Renal cortical epithelial cell (primary cell): ENCODE measurements at regions not wholly inside any gene's neighbourhood (a gene's known extent, or its start where the extent isn't known, plus 50 kb on each side); places are given as distances from the start of the nearest gene placed in this dataset.

Source experiments
- DNase-seq: peaks from one replicate; pipeline ENCODE4 v3.0.0-alpha.2; 2011; ENCODE audit warnings: low read depth

GRCh38 chr11:116301141-116301540 lies 471.6 kb downstream of the BUD13 start:
- no peak for DNase-seq

GRCh38 chr11:116300232-116300631 lies 472.6 kb downstream of the BUD13 start:
- no peak for DNase-seq

GRCh38 chr11:116294630-116295029 lies 478.2 kb downstream of the BUD13 start:
- peak; percentile 49 for DNase-seq

- no peak for DNase-seq
Observed at GRCh38 chr11:116287866-116288265, 484.9 kb downstream of the BUD13 start.

- no peak for DNase-seq
Observed at GRCh38 chr11:116285026-116285425, 487.8 kb downstream of the BUD13 start.

- no peak for DNase-seq
Observed at GRCh38 chr11:116283300-116283699, 489.5 kb downstream of the BUD13 start.

- DNase-seq = no peak
Observed at GRCh38 chr11:116282481-116282880, 490.3 kb downstream of the BUD13 start.

- no peak for DNase-seq
Observed at GRCh38 chr11:116281173-116282160, 491.3 kb downstream of the BUD13 start.

GRCh38 chr11:116279511-116279910 lies 493.3 kb downstream of the BUD13 start:
- no peak for DNase-seq

GRCh38 chr11:116278076-116278475 lies 494.7 kb downstream of the BUD13 start:
- no peak for DNase-seq

- peak; percentile 43 for DNase-seq
Observed at GRCh38 chr11:116276051-116277044, 496.4 kb downstream of the BUD13 start.

GRCh38 chr11:116275635-116276034 lies 497.2 kb downstream of the BUD13 start:
- DNase-seq = peak; percentile 8

- no peak for DNase-seq
Observed at GRCh38 chr11:116274521-116274920, 498.3 kb downstream of the BUD13 start.

- no peak for DNase-seq
Observed at GRCh38 chr11:116272181-116272789, 500.5 kb downstream of the BUD13 start.

- no peak for DNase-seq
Observed at GRCh38 chr11:116271479-116271878, 501.3 kb downstream of the BUD13 start.

GRCh38 chr11:116267146-116267545 lies 505.6 kb downstream of the BUD13 start:
- no peak for DNase-seq

GRCh38 chr11:116263770-116264169 lies 509.0 kb downstream of the BUD13 start:
- DNase-seq = no peak

GRCh38 chr11:116263019-116263418 lies 509.8 kb downstream of the BUD13 start:
- DNase-seq = no peak

GRCh38 chr11:116262370-116262769 lies 510.4 kb downstream of the BUD13 start:
- no peak for DNase-seq

GRCh38 chr11:116261606-116262005 lies 511.2 kb downstream of the BUD13 start:
- DNase-seq = no peak

GRCh38 chr11:116258821-116259220 lies 514.0 kb downstream of the BUD13 start:
- DNase-seq = peak; percentile 56

- no peak for DNase-seq
Observed at GRCh38 chr11:116257883-116258282, 514.9 kb downstream of the BUD13 start.
